Neural cell (in vitro differentiated cells): ENCODE measurements at regions not wholly inside any gene's neighbourhood (a gene's known extent, or its start where the extent isn't known, plus 50 kb on each side); places are given as distances from the start of the nearest gene placed in this dataset.

ENCODE experiments used
- H2AFZ ChIP-seq: fragments of 200-600, 300-800 bp; sonication (generic), shearing (Covaris generic); 2 replicates; pipeline ENCODE4 v1.6.0; 2014; ENCODE audit warnings: low read depth, mild to moderate bottlenecking, antibody characterized with exemption, low read length, moderate library complexity
- H3F3A ChIP-seq: fragments of 200-600 bp; shearing (Covaris generic); 2 replicates; pipeline ENCODE4 v1.6.1; 2016; ENCODE audit warnings: mild to moderate bottlenecking, moderate library complexity, mixed read lengths, antibody characterized with exemption, low read length; ENCODE audit not compliant: insufficient read depth, poor library complexity, severe bottlenecking
- H3K27ac ChIP-seq: fragments of 200-600, 300-800 bp; sonication (generic), shearing (Covaris generic); 2 replicates; pipeline ENCODE4 v1.5.1; 2014; ENCODE audit warnings: mild to moderate bottlenecking, low read length, moderate library complexity
- H3K27me3 ChIP-seq: fragments of 300-800, 200-600 bp; sonication (generic), shearing (Covaris generic); 2 replicates; pipeline ENCODE4 v1.6.0; 2014; ENCODE audit warnings: mild to moderate bottlenecking, low read depth, low read length, moderate library complexity; ENCODE audit not compliant: insufficient read depth
- H3K36me3 ChIP-seq: fragments of 300-800, 200-600 bp; sonication (generic), shearing (Covaris generic); 2 replicates; pipeline ENCODE4 v1.5.1; 2014; ENCODE audit warnings: mild to moderate bottlenecking, antibody characterized with exemption, low read length, moderate library complexity; ENCODE audit not compliant: insufficient read depth
- H3K4me2 ChIP-seq: fragments of 300-800, 200-600 bp; sonication (generic), shearing (Covaris generic); 2 replicates; pipeline ENCODE4 v1.6.0; 2014; ENCODE audit warnings: mild to moderate bottlenecking, low read length
- H3K4me3 ChIP-seq: fragments of 300-800, 200-600 bp; sonication (generic), shearing (Covaris generic); 2 replicates; pipeline ENCODE4 v1.5.1; 2014; ENCODE audit warnings: mild to moderate bottlenecking, low read length, moderate library complexity
- H3K79me2 ChIP-seq: fragments of 200-600 bp; shearing (Covaris generic); replicated peaks from 2 replicates; pipeline ENCODE4 v1.6.0; 2014; ENCODE audit warnings: mild to moderate bottlenecking, low read length, moderate library complexity; ENCODE audit not compliant: insufficient read depth
- H3K9ac ChIP-seq: fragments of 300-800, 200-600 bp; sonication (generic), shearing (Covaris generic); 2 replicates; pipeline ENCODE4 v1.6.1; 2016; ENCODE audit warnings: mild to moderate bottlenecking, low read length, mixed read lengths
- H3K9me2 ChIP-seq: fragments of 200-600 bp; shearing (Covaris generic); 2 replicates; pipeline ENCODE4 v1.6.1; 2016; ENCODE audit warnings: mild to moderate bottlenecking, low read length, mixed read lengths; ENCODE audit not compliant: insufficient read depth
- H3K9me3 ChIP-seq: fragments of 200-600, 300-800 bp; sonication (generic), shearing (Covaris generic); 2 replicates; pipeline ENCODE4 v1.6.1; 2016; ENCODE audit warnings: mild to moderate bottlenecking, mixed run types, low read length, moderate library complexity, mixed read lengths
- H4K20me1 ChIP-seq: fragments of 200-600 bp; shearing (Covaris generic); 2 replicates; pipeline ENCODE4 v1.6.1; 2016; ENCODE audit warnings: mild to moderate bottlenecking, mixed run types; ENCODE audit not compliant: insufficient read depth
- EP300 ChIP-seq: fragments of 450-650 bp; conservative IDR thresholded peaks from 2 replicates; pipeline ENCODE4 v1.6.1; 2014; ENCODE audit warnings: antibody characterized with exemption, mild to moderate bottlenecking, moderate library complexity; ENCODE audit not compliant: poor library complexity, severe bottlenecking
- EZH2 ChIP-seq: fragments of 200-600, 300-800 bp; shearing (Covaris generic), sonication (generic); IDR thresholded peaks from 2 replicates; pipeline ENCODE4 v1.6.1; 2014; ENCODE audit warnings: antibody characterized with exemption, low read length, borderline replicate concordance, mild to moderate bottlenecking; ENCODE audit not compliant: insufficient read depth, poor library complexity, severe bottlenecking
- MXI1 ChIP-seq: fragments of 450-650 bp; conservative IDR thresholded peaks from 2 replicates; pipeline ENCODE4 v1.6.1; 2014; ENCODE audit warnings: antibody characterized with exemption, mild to moderate bottlenecking; ENCODE audit not compliant: poor library complexity, severe bottlenecking
- POLR2AphosphoS5 ChIP-seq: IDR thresholded peaks from 2 replicates; pipeline ENCODE4 v1.6.1; 2012
- RAD21 ChIP-seq: fragments of 450-650 bp; conservative IDR thresholded peaks from 2 replicates; pipeline ENCODE4 v1.6.1; 2014; ENCODE audit warnings: antibody characterized with exemption, mild to moderate bottlenecking, moderate library complexity
- SMC3 ChIP-seq: fragments of 450-650 bp; conservative IDR thresholded peaks from 2 replicates; pipeline ENCODE4 v1.6.1; 2014; ENCODE audit warnings: antibody characterized with exemption, mild to moderate bottlenecking, moderate library complexity; ENCODE audit not compliant: poor library complexity
- TAF1 ChIP-seq: IDR thresholded peaks from 2 replicates; pipeline ENCODE4 v1.6.1; 2012; ENCODE audit warnings: low read depth
- TF ChIP-seq, protein P1 (sequence below): fragments of 450-650 bp; IDR thresholded peaks from 2 replicates; pipeline ENCODE4 v1.5.1; 2014; ENCODE audit warnings: antibody characterized with exemption, mild to moderate bottlenecking, moderate library complexity; ENCODE audit not compliant: poor library complexity, severe bottlenecking
- TF ChIP-seq, protein P2 (sequence below): IDR thresholded peaks from 2 replicates; pipeline ENCODE4 v1.6.1; 2012; ENCODE audit warnings: borderline replicate concordance

DNA sequence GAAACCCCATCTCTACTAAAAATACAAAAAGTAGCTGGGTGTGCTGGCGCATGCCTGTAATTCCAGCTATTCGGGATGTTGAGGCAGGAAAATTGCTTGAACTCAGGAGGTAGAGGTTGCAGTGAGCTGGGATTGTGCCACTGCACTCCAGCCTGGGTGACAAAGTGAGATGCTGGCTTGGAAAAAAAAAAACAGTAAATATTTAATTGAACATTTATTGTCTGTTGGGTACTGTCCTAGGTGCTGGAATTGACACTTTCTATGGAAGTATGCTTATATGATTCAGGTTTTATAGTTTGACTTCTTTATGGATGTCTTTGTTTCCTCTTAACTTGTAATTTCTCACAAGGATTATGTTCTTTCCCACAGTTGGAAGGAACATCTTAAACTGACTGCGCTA is 633.1 kb upstream of the SETBP1 start:
- H3K79me2 ChIP-seq, result no peaks in the 10 kb centered on the region
- TF ChIP-seq EP300 (no peak), MXI1 (no peak), EZH2 (no peak), TAF1 (no peak), SMC3 (no peak), RAD21 (no peak), POLR2AphosphoS5 (no peak)
- TF ChIP-seq, protein P1, sequence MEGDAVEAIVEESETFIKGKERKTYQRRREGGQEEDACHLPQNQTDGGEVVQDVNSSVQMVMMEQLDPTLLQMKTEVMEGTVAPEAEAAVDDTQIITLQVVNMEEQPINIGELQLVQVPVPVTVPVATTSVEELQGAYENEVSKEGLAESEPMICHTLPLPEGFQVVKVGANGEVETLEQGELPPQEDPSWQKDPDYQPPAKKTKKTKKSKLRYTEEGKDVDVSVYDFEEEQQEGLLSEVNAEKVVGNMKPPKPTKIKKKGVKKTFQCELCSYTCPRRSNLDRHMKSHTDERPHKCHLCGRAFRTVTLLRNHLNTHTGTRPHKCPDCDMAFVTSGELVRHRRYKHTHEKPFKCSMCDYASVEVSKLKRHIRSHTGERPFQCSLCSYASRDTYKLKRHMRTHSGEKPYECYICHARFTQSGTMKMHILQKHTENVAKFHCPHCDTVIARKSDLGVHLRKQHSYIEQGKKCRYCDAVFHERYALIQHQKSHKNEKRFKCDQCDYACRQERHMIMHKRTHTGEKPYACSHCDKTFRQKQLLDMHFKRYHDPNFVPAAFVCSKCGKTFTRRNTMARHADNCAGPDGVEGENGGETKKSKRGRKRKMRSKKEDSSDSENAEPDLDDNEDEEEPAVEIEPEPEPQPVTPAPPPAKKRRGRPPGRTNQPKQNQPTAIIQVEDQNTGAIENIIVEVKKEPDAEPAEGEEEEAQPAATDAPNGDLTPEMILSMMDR, result no peak
- TF ChIP-seq, protein P2, sequence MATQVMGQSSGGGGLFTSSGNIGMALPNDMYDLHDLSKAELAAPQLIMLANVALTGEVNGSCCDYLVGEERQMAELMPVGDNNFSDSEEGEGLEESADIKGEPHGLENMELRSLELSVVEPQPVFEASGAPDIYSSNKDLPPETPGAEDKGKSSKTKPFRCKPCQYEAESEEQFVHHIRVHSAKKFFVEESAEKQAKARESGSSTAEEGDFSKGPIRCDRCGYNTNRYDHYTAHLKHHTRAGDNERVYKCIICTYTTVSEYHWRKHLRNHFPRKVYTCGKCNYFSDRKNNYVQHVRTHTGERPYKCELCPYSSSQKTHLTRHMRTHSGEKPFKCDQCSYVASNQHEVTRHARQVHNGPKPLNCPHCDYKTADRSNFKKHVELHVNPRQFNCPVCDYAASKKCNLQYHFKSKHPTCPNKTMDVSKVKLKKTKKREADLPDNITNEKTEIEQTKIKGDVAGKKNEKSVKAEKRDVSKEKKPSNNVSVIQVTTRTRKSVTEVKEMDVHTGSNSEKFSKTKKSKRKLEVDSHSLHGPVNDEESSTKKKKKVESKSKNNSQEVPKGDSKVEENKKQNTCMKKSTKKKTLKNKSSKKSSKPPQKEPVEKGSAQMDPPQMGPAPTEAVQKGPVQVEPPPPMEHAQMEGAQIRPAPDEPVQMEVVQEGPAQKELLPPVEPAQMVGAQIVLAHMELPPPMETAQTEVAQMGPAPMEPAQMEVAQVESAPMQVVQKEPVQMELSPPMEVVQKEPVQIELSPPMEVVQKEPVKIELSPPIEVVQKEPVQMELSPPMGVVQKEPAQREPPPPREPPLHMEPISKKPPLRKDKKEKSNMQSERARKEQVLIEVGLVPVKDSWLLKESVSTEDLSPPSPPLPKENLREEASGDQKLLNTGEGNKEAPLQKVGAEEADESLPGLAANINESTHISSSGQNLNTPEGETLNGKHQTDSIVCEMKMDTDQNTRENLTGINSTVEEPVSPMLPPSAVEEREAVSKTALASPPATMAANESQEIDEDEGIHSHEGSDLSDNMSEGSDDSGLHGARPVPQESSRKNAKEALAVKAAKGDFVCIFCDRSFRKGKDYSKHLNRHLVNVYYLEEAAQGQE, result no peak
- no peak overlapping the region for H3K4me3 ChIP-seq
- no peak overlapping the region for H2AFZ ChIP-seq
- H3K9me2 ChIP-seq, result no peaks in the 10 kb centered on the region
- H3K9me3 ChIP-seq, result no peaks in the 10 kb centered on the region
- H3K27me3 ChIP-seq, result no peaks in the 10 kb centered on the region
- no peaks in the 10 kb centered on the region for H3K36me3 ChIP-seq
- no peak overlapping the region for H3K27ac ChIP-seq
- no peaks in the 10 kb centered on the region for H4K20me1 ChIP-seq
- H3K4me2 ChIP-seq, result no peak overlapping the region
- H3K9ac ChIP-seq, result no peak overlapping the region
- H3F3A ChIP-seq, result no peaks in the 10 kb centered on the region

DNA sequence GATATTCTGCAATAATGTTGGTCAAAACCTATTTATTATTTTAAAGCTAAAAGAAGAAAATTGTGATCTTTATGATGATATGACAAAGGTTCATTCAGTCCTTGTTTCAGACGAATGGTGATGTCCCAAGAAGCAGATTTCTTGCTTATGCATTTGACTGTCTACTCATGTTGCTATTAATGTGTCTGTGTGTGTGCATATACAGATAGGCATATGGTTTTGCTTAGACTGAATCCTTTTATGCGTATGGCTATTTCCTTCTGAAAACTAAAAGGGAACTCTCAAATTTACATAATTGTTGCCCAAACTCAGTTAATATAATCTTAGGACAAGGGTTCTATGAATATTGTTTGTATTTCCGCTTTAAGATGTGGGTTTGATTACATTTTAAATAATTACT is 632.3 kb upstream of the SETBP1 start:
- H4K20me1 ChIP-seq, result no peaks in the 10 kb centered on the region
- no peaks in the 10 kb centered on the region for H3K79me2 ChIP-seq
- H3K9me3 ChIP-seq, result no peaks in the 10 kb centered on the region
- H3K4me3 ChIP-seq, result no peak overlapping the region
- TF ChIP-seq SMC3 (no peak), EZH2 (no peak), POLR2AphosphoS5 (no peak), RAD21 (no peak), MXI1 (no peak), EP300 (no peak), TAF1 (no peak)
- TF ChIP-seq, protein P1, result no peak
- TF ChIP-seq, protein P2, result no peak
- no peak overlapping the region for H3K4me2 ChIP-seq
- H3K27me3 ChIP-seq, result no peaks in the 10 kb centered on the region
- H3K36me3 ChIP-seq, result no peaks in the 10 kb centered on the region
- H3K9me2 ChIP-seq, result no peaks in the 10 kb centered on the region
- H2AFZ ChIP-seq, result no peak overlapping the region
- no peaks in the 10 kb centered on the region for H3F3A ChIP-seq
- H3K9ac ChIP-seq, result no peak overlapping the region
- H3K27ac ChIP-seq, result no peak overlapping the region
